ENCODE measurements at regions not wholly inside any gene's neighbourhood (a gene's known extent, or its start where the extent isn't known, plus 50 kb on each side); places are given as distances from the start of the nearest gene placed in this dataset.

DNA sequence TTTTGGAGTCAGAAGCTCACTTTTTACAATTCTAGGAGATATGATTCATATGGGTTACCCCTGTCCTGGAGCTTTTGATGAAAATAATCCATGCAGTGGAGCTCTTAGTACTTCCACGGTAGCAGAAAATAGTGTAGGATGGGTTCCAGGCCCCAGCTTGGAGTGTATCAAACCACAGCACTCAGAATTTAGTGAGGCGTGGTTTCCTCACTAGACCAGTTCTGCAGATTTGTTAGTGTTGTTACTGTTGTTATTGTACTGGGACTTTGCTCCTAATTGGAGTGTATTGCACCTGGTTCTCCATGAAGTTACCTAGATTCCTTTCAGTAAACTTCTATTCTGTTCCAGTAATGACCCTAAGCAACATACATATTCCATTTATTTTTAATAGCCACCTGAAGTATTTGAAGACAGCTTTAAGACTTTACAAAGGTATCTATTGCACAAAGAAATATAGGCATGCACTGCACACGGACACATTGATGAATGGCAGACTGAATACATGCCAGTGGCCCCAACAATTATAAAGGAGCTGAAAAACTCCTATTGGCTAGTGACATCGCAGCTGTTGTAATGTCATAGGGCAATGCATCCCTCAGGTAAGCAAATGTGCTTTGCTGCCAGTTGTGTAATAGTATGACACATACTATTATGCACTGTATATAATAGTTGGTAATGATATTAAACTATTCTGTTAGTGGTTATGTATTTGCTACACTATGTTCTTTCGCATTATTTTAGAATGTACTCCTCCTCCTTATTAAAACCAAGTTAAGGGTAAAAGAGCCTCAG, 1058.0 kb downstream of the KCNT2 start:
- no peak for DNase-seq (ENCODE audit: low spot score)

- no peak for DNase-seq (ENCODE audit: low spot score)
These were observed 1077.3 kb downstream of the KCNT2 start for GRCh38 chr1:195530961-195531360.

DNA sequence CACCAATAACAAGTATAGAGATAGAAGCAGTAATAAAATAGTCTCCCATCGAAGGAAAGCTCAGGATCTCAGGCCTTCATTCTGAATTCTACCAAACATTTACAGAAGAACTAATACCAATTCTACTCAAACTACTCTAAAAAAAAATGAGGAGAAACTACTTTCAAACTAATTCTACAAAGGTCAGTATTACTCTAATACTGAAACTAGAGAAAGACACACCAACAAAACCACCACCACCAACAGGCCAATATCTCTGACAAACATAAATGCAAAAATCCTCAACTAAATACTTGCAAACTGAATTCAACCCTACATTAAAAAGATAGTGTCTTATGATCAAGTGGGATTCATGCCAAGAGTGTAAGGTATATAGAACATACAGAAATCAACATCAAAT, 1078.4 kb downstream of the KCNT2 start:
- DNase-seq (ENCODE audit: low spot score), result no peak

- DNase-seq (ENCODE audit: low spot score), result no peak
These were observed 1087.5 kb downstream of the KCNT2 start for GRCh38 chr1:195520757-195521156.

- DNase-seq (ENCODE audit: low spot score), result no peak
These were observed 1092.2 kb downstream of the KCNT2 start for GRCh38 chr1:195516036-195516435.

GRCh38 chr1:195511501-195511900, 1096.7 kb downstream of the KCNT2 start:
- DNase-seq (ENCODE audit: low spot score), result no peak

GRCh38 chr1:195501118-195501517, 1107.1 kb downstream of the KCNT2 start:
- DNase-seq (ENCODE audit: low spot score), result no peak

DNA sequence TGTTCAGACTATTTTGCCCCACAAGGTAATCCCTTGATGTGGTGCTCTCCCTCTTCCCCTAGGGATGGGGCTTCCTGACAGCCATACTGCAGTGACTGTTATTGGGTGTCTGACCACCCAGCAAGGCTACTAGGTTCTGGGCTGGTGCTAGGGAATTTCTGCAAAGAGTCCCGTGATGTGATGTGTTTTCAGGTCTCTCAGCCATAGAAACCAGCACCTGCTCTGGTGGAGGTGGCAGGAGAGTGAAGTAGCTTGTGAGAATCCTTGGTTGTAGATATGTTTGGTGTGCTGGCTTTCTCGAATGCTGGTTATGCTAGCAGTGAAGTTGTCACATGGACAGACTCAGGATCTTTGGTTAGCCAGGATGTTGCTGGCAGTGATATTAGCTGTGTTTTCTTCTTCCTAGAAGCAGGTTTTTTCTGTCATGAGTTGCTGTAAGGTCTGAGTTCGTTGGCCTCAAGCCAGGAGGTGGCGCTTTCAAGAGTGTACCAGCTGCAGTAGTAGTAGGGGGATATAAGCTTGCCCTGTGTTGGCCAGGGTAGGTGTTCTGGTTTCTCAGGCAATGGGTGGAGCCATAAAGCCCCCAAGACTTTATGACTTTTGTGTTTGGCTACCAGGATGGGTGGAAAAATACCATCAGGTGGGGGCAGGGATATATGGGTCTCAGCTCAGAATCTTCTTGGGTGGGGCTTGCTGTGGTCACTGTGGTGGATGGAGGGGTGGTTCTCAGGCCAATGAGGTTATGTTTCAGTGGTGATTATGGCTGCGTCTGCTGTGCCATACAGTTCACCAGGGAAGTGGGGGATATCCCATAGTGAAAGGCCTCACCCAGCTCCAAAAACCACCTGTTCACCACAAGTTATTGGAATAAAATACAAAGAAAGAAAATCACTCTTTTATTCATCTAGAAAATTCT, 1112.3 kb downstream of the KCNT2 start:
- no peak for DNase-seq (ENCODE audit: low spot score)

DNA sequence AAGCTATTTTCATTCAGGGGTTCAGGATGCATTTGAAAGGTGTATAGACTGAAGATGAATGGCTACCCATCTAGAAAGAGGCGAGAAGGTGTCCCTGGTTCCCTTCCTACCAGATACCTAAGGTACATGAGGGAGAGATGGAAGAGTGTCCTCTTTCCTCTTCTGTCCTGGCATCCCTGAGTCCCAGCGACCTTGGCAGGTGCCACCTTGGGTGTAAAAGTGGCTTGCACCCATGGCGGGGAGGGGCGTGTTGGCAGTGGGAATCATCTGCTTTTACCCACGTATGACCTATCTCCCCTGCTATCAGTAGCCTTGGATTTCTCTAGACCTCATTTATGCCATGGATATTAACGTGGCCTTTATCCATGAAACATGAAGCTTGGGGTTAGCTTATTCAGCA, 1126.1 kb downstream of the KCNT2 start:
- no peak for DNase-seq (ENCODE audit: low spot score)

GRCh38 chr1:195481293-195481692, 1126.9 kb downstream of the KCNT2 start:
- no peak for DNase-seq (ENCODE audit: low spot score)

- no peak for DNase-seq (ENCODE audit: low spot score)
These were observed 1132.7 kb downstream of the KCNT2 start for GRCh38 chr1:195475568-195475967.

DNA sequence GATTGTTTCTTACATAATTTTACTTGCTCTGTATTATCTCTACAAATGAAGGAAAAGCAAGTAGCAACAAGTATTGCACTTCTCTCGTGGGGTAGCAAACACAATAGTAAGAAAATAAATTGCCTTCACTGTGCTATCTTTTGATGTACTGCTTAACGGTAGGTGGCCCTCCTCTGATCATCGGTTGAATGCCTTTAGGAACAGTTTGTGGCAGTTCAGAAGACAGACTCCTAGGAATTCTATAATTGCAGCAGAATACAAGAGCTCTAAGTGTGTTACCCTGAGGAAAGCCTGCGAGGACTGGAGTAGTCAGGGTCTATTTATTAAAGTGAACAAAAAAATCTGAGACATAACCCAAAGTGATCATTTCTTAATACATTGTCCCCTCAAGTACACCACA, 1135.9 kb downstream of the KCNT2 start:
- no peak for DNase-seq (ENCODE audit: low spot score)

DNA sequence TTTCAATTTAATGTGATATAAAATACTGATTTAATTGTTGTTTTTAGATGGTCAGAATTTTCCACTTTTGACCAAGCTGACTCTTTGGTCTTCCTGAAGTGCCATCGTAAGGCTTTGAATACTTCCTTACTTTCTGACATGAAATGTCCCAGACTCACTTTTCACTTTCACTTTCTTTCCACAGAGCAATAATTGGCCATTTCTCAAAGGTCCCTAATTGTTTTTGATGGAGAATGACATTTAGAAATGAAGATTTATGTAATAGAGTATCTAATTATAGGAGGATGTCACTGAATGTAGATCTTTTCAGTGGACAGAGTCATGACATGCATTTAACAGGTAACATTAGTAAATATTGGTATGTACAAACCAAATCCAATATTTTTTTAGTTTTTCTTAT, 1141.6 kb downstream of the KCNT2 start:
- no peak for DNase-seq (ENCODE audit: low spot score)

DNA sequence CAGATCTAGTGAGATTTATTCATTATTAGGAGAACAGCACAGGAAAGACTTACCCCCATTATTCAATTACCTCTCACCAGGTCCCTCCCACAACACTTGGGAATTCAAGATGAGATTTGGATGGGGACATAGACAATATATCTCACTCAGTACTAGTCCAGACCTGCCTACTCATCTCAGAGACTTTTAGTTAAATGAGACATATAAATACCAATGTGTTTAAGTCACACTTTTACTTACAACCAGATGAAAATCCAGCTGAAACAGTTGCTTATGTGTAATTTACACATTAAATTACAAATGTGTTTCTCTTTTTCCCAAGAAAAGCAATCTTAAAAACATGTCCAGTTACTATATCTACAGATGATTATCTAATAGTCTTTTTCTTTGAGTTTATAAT, 1145.6 kb downstream of the KCNT2 start:
- no peak for DNase-seq (ENCODE audit: low spot score)

GRCh38 chr1:195462152-195462551, 1146.1 kb downstream of the KCNT2 start:
- DNase-seq (ENCODE audit: low spot score), result no peak

- DNase-seq (ENCODE audit: low spot score), result no peak
These were observed 1149.9 kb downstream of the KCNT2 start for GRCh38 chr1:195458365-195458764.

DNA sequence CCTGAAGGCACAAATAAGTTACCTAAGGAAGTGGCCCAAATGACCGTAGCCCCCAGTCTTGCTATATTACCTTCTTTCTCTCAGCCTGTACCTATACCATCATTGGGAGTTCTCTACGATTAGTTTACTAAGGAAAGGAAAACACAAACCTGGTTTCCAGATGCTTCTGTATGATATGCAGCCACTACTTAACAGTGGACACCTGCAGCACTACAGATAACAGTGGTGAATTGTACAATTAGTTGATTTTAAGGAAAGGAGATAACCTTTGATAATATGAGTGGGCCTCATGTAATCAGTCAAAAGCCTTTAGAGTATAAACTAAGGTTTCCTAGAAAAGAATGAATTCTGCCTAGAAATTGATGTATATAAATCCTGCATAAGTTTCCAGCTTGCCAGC, 1157.4 kb downstream of the KCNT2 start:
- DNase-seq (ENCODE audit: low spot score), result no peak

- DNase-seq (ENCODE audit: low spot score), result no peak
These were observed 1168.6 kb downstream of the KCNT2 start for GRCh38 chr1:195439661-195440060.

GRCh38 chr1:195434566-195435203, 1173.6 kb downstream of the KCNT2 start:
- no peak for DNase-seq (ENCODE audit: low spot score)

DNA sequence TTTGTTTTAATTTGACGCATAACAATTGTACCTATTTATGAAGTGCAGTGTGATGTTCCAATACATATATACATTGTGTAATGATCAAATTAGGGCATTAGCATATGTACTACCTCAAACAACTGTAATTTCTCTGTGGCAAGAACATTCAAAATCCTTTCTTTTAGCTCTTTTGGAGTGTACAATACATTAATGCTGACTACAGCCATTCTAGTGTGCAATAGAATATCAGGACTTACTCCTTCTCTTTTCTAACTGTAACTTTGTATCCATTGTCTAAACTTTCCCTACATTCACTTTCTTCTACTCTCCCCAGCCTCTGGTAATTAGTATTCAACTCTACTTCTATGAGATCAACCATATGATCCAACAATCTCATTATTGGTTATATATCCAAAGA, 1177.4 kb downstream of the KCNT2 start:
- DNase-seq (ENCODE audit: low spot score), result no peak

DNA sequence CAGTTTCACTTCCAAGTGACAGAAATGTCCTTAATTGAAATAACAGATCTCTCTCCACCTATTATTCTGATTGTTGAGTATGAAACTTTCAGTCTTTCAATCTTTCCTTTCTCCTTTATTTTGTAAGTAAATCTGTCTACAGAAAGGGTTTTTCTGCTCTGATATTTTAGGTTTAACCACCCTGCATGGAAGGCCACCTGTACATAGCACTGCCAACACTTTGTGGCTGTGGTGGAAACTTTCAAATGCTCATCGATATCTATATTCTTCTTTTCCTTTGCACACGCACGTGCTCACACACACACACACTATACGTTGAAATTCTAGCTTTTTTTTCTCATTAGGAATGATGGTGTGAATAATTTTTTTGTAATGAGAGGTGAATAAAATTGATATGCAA, 1179.3 kb downstream of the KCNT2 start:
- no peak for DNase-seq (ENCODE audit: low spot score)

DNA sequence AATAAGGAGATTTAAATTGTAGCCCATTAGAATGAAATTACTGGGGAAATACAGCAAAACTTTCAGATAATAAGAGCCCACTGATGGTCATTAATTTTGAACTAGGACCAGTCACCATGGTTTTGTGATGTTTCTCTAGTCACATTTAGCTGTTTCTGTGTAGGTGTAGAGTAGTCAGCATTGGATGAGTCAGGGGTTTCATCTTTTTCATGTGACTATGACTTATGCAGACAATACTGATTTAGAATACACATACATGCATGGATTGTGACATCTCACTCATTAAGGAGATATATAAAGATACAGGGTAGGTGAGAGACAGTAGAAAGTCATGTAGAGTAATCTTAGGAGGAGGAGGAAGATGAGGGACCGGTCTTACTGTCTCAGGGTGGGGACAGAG, 1192.7 kb downstream of the KCNT2 start:
- DNase-seq (ENCODE audit: low spot score), result no peak

- DNase-seq (ENCODE audit: low spot score), result no peak
These were observed 1213.7 kb downstream of the KCNT2 start for GRCh38 chr1:195394567-195394966.
